KOPT-K1 (cell line): ENCODE measurements at regions not wholly inside any gene's neighbourhood (a gene's known extent, or its start where the extent isn't known, plus 50 kb on each side); places are given as distances from the start of the nearest gene placed in this dataset.

ENCODE experiments used
- H3K27ac ChIP-seq: fragments of 200-600 bp; sonication (generic); 2 replicates; pipeline ENCODE4 v1.5.1; 2016; ENCODE audit warnings: antibody characterized with exemption, mild to moderate bottlenecking, low read depth, low read length; ENCODE audit not compliant: poor library complexity, severe bottlenecking
- H3K36me3 ChIP-seq: fragments of 200-600 bp; sonication (generic); 2 replicates; pipeline ENCODE4 v1.5.1; 2017; ENCODE audit warnings: antibody characterized with exemption, mild to moderate bottlenecking, low read length, moderate library complexity; ENCODE audit not compliant: insufficient read depth
- H3K9me3 ChIP-seq: fragments of 200-600 bp; sonication (generic); 2 replicates; pipeline ENCODE4 v1.5.1; 2017; ENCODE audit warnings: antibody characterized with exemption, low read length, mild to moderate bottlenecking; ENCODE audit not compliant: insufficient read depth, poor library complexity, severe bottlenecking

GRCh38 chr18:40553029-40553428 is 1402.0 kb upstream of the PIK3C3 start:
- Histone ChIP-seq H3K9me3 (no peaks in the 10 kb centered on the region), H3K36me3 (no peaks in the 10 kb centered on the region), H3K27ac (no peak overlapping the region)

- Histone ChIP-seq H3K9me3 (no peaks in the 10 kb centered on the region), H3K27ac (no peak overlapping the region), H3K36me3 (no peaks in the 10 kb centered on the region)
Observed at GRCh38 chr18:40546875-40547274, 1408.2 kb upstream of the PIK3C3 start.

- H3K9me3 ChIP-seq: no peaks in the 10 kb centered on the region
- no peaks in the 10 kb centered on the region for H3K36me3 ChIP-seq
- no peak overlapping the region for H3K27ac ChIP-seq
Observed at GRCh38 chr18:40534723-40535122, 1420.3 kb upstream of the PIK3C3 start.

- Histone ChIP-seq H3K36me3 (no peaks in the 10 kb centered on the region), H3K9me3 (no peaks in the 10 kb centered on the region), H3K27ac (no peak overlapping the region)
Observed at GRCh38 chr18:40532046-40532445, 1423.0 kb upstream of the PIK3C3 start.

- no peak overlapping the region for H3K27ac ChIP-seq
- no peaks in the 10 kb centered on the region for H3K9me3 ChIP-seq
- H3K36me3 ChIP-seq: no peaks in the 10 kb centered on the region
Observed at GRCh38 chr18:40531051-40531450, 1424.0 kb upstream of the PIK3C3 start.

GRCh38 chr18:40529478-40529877 is 1425.6 kb upstream of the PIK3C3 start:
- H3K36me3 ChIP-seq: no peaks in the 10 kb centered on the region
- H3K27ac ChIP-seq: no peak overlapping the region
- no peaks in the 10 kb centered on the region for H3K9me3 ChIP-seq

GRCh38 chr18:40524881-40525280 is 1430.2 kb upstream of the PIK3C3 start:
- Histone ChIP-seq H3K9me3 (no peaks in the 10 kb centered on the region), H3K27ac (no peak overlapping the region), H3K36me3 (no peaks in the 10 kb centered on the region)

GRCh38 chr18:40523287-40523686 is 1431.7 kb upstream of the PIK3C3 start:
- Histone ChIP-seq H3K9me3 (no peaks in the 10 kb centered on the region), H3K36me3 (no peaks in the 10 kb centered on the region), H3K27ac (no peak overlapping the region)

- H3K36me3 ChIP-seq: no peaks in the 10 kb centered on the region
- no peaks in the 10 kb centered on the region for H3K9me3 ChIP-seq
- H3K27ac ChIP-seq: no peak overlapping the region
Observed at GRCh38 chr18:40501026-40501425, 1454.0 kb upstream of the PIK3C3 start.

- no peaks in the 10 kb centered on the region for H3K9me3 ChIP-seq
- H3K27ac ChIP-seq: no peak overlapping the region
- H3K36me3 ChIP-seq: no peaks in the 10 kb centered on the region
Observed at GRCh38 chr18:40494603-40495002, 1460.4 kb upstream of the PIK3C3 start.

GRCh38 chr18:40493316-40493715 is 1461.7 kb upstream of the PIK3C3 start:
- no peaks in the 10 kb centered on the region for H3K36me3 ChIP-seq
- no peaks in the 10 kb centered on the region for H3K9me3 ChIP-seq
- H3K27ac ChIP-seq: no peak overlapping the region

- Histone ChIP-seq H3K27ac (no peak overlapping the region), H3K9me3 (no peaks in the 10 kb centered on the region), H3K36me3 (no peaks in the 10 kb centered on the region)
Observed at GRCh38 chr18:40489301-40489700, 1465.7 kb upstream of the PIK3C3 start.

- Histone ChIP-seq H3K9me3 (no peaks in the 10 kb centered on the region), H3K27ac (no peak overlapping the region), H3K36me3 (no peaks in the 10 kb centered on the region)
Observed at GRCh38 chr18:40485318-40485717, 1469.7 kb upstream of the PIK3C3 start.

GRCh38 chr18:40473221-40474029 is 1481.6 kb upstream of the PIK3C3 start:
- Histone ChIP-seq H3K27ac (no peak overlapping the region), H3K36me3 (no peaks in the 10 kb centered on the region)

GRCh38 chr18:40470723-40471122 is 1484.3 kb upstream of the PIK3C3 start:
- Histone ChIP-seq H3K27ac (no peak overlapping the region), H3K36me3 (no peaks in the 10 kb centered on the region), H3K9me3 (no peaks in the 10 kb centered on the region)

More at GRCh38 chr18:40473221-40474029, 1481.6 kb upstream of the PIK3C3 start:
- no peaks in the 10 kb centered on the region for H3K9me3 ChIP-seq

GRCh38 chr18:40469851-40470250 is 1485.2 kb upstream of the PIK3C3 start:
- Histone ChIP-seq H3K27ac (no peak overlapping the region), H3K36me3 (no peaks in the 10 kb centered on the region), H3K9me3 (no peaks in the 10 kb centered on the region)
